ENCODE measurements at regions not wholly inside any gene's neighbourhood (a gene's known extent, or its start where the extent isn't known, plus 50 kb on each side); places are given as distances from the start of the nearest gene placed in this dataset.
"Not testable (repeated sequence)": the region's sequence is repeated elsewhere in the genome, so short reads cannot be mapped to it uniquely, and the experiment has no call there.

GRCh38 chr15:77861997-77862635, 215.4 kb downstream of the TBC1D2B start:
- DNase-seq (ENCODE audit: low read depth), result not testable (repeated sequence)

DNA sequence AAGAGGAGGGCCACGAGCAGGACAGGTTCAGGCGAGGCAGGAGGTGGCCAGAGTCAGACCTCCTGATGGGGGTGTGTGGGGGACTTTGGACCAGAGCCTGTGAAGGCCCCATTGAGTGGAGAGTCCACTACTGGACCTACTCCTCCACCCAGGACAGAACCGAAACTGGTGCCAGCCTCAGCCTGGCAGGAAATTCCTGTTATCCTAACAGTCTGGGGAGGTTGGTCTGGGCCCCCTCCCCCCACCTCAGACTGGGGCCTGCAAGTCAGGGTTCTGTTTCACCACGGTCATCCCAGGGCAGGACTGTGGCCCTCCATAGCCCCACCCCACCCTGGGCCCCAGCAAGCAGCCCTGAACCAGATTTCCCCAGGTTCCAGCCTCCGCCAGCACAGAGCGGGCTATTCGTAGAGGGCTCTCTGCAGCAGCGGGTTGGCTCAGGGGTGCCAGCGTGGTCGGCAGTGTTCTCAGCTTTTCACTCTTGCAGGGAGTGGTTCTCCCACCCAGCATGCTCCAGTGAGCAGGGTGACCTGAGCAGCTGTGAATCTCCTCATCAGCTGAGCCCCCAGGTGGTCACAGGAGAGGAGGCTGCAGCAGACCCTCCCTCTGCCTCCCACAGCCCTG, 217.3 kb downstream of the TBC1D2B start:
- DNase-seq (ENCODE audit: low read depth), result no peak

DNA sequence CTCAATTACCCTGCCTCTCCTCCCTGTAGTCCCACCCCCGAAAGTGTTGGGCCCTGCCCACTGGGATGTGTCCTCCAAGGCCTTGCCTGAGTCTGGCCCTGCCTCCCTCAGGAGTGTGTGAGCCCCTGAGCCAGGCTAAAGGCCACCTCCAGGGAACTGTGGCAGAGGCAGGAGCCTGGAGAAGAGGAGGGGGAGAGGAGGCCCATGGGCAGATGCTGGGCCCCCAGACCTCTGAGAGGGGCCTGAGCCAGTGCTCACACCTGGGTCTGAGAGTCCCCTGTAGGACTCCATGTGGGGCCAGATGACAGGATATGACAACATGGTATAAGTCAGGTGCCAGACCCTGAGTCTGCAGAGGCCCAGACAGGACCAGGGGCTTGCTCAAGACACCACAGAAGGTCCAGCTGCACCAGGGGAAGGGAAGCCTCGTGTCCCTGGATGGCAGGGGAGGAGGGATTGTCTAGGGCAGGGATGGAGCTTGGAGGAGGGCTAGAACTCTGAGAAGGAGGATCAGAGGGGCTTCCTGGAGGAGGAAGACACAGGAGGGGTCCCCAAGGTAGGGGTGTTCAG, 217.9 kb downstream of the TBC1D2B start:
- DNase-seq (ENCODE audit: low read depth), result no peak

GRCh38 chr15:77858792-77859490, 218.6 kb downstream of the TBC1D2B start:
- no peak for DNase-seq (ENCODE audit: low read depth)

DNA sequence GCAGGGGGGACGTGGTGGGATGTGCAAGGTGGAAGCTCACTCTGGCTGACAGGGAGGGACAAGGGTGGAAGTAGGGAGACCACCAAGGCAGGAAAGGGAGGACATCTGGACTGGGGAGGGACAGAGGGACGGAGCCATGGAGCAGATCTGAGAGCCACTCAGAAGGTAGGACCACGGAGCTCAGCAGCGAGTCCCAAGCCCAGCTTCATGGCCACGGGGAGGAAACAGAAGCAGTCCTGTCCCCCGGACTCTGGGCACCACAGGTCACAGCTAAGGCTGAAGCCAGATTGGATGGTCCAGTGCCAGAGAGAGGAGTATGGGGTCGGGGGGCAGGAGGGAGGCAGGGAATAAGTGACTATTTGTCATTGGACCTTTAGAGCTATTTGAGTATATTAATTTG, 220.1 kb downstream of the TBC1D2B start:
- no peak for DNase-seq (ENCODE audit: low read depth)

DNA sequence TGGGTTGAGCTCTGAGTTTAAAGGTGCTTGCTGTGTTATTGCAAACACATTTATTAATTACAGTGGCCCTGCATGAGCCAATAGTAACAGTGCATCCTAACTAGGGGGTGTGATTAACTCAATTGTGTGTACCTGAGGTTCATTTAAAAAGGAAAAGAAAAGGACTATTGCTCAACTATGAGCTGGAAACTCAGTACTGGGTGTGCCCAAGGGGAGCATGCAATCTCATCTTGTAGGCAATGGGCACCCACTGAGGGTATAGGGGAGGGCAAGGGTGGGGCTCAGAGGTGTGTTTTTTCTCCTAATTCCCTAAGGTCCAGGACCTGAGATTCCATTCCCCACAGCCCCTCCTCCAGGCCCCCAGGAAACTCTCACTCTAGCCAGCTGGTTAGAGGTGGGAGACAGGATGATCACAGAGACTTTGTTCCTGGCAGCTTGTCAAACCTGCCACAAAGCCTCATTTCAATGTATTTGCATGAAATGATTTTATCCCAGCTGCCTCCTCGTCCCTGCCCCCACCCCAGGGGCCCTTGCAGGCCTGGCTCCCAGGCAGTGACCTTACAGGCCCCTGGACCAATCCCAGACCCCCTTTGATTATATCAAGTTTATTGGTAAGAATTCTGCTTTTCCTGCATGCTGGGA, 220.7 kb downstream of the TBC1D2B start:
- DNase-seq (ENCODE audit: low read depth), result no peak

DNA sequence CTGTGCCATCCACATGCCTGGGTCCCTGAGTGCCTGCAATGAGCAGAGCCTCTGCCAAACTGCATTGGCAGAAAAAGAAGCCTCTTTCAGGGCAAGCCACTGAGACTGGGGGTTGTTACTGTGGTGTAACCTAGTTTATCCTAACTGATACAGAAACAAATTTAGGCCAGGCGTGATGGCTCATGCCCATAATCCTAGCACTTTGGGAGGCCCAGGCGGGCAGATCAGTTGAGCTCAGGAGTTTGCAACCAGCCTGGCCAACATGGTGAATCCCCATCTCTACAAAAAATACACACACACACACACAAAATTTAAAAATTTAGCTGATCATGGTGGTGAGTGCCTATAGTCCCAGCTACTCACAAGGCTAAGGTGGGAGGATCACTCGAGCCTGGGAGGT, 221.6 kb downstream of the TBC1D2B start:
- DNase-seq (ENCODE audit: low read depth), result no peak

DNA sequence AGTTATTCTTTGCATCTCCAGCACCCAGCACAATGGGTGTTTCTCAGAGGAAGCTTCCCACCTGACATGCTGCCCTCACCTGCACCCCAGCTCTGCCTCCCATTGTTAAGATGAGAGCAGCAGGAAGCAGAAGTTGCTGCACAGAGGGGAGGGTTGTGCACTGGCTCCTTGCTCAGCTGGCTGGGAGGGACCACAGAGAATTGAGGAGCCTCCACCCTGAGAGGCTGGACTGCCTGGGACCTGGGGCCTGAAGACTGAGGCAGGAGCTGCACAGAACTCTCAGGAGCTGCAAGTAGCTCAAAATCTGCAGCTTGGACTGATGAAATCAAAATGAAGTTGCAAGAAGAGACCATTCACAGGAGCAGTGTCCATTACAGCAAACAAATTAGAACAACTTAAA, 222.3 kb upstream of the LINGO1 start:
- no peak for DNase-seq (ENCODE audit: low read depth)

DNA sequence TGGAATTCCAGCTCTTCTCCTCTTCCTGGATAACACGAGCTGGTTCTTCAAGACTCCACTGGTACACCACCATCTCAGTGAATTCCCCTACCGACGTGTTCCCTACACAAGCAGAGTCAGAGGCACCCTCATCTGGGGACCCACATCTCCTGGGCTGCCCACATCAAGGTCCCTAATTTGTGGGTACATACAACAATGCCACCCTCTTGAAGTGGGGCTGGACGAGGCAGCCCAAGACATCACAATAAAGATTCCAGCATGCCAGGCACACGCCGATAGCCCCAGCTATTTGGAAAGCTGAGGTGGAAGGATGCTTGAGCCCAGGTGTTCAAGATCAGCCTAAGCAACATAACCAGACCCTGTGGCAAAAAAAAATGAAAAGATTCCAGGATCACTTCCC, 221.2 kb upstream of the LINGO1 start:
- DNase-seq (ENCODE audit: low read depth), result no peak

- DNase-seq (ENCODE audit: low read depth), result no peak
These were observed 220.3 kb upstream of the LINGO1 start for GRCh38 chr15:77853008-77853328.

DNA sequence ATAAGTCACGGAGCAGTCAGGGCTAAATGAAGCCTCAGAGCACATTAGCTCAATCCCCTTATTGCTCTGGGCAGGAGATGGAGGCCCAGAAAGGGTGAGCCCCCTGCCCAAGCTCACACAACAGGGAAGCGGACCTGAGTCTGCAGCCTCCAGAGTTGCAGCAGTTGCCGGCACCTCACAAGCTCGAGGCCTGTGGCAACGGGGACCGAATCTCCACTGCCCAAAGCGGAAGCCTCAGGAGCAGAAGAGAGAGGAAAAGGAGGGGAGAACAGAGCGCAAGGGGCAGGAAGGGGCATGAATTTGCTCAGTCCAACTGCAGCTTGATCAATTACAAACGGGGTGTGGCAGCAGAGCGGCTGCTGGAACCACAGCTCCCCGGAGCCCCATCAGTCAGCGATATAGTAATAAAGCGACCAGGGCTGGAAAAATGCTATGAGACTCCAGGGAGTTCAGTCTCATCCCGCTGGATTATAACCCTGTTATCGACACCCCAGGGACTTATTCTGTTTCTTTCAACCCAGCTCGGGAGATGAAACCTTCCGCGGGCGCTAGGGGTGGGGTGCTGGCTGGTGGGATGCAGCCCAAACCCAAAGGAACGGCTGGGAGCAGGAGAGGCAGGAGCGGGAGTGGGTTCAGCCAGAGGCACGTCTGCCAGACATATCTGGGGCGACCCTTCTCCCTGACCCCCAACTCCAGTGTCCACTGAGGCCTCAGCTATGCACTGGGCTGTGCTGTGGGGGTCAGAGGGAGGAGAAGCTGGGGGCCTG, 219.7 kb upstream of the LINGO1 start:
- DNase-seq (ENCODE audit: low read depth), result no peak

DNA sequence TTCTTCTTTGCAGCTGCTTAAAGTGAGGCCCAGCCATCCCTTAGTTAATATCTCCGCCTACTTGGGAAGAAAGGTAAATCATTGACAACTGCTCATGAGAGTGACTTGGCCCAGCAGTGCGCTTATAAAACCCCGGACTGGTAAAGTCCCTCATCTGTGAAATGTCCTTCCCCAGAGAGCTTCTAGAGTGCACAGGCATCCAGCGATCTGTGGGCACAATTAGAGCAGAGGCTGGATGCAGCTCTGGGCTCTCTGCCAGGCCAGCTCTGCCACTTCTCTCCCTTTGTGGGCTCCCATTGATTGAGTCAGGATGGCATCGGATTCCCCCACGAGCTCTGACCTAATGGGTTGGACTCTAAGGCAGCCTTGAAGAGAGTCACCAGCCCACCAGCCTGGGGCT, 219.0 kb upstream of the LINGO1 start:
- no peak for DNase-seq (ENCODE audit: low read depth)

DNA sequence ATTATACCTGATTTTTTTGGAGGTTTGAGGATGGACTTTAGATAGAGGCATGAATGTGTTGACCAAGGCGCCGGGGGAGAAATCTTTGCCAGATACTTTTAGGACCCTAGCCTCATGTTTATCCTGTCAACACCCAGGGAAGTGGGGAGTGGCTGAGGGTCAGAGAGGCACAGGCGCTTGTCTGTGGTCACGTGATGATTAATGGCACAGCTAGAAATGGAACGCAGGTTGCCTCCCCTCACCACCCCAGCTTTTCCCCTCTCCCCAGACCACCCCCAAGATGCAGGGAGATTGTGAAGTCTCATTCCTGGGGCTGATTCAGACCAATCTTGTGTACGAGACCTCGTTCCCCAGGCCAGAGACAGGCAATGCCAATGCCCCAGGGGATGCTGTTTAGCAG, 218.4 kb upstream of the LINGO1 start:
- no peak for DNase-seq (ENCODE audit: low read depth)

DNA sequence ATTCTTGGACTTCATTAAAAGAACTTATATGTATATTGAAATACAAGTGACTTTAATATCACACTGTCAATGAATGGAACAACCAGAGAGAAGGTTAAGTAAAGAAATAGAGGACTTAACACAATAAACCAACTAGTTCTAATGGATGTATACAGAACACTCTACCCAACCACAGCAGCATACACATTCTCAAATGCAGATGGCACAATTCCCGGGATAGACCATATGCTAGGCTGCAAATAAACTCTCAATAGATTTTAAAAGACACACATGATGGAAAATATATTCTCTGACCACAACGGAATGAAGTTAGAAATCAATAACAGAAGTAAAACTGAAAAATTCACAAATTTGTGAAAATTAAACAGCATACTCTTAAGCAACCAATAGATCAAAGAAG, 214.3 kb upstream of the LINGO1 start:
- no peak for DNase-seq (ENCODE audit: low read depth)

- DNase-seq (ENCODE audit: low read depth), result peak; percentile 40
These were observed 213.6 kb upstream of the LINGO1 start for GRCh38 chr15:77846360-77846759.

GRCh38 chr15:77844798-77845446, 212.2 kb upstream of the LINGO1 start:
- DNase-seq (ENCODE audit: low read depth), result no peak

GRCh38 chr15:77843546-77843945, 210.8 kb upstream of the LINGO1 start:
- no peak for DNase-seq (ENCODE audit: low read depth)

DNA sequence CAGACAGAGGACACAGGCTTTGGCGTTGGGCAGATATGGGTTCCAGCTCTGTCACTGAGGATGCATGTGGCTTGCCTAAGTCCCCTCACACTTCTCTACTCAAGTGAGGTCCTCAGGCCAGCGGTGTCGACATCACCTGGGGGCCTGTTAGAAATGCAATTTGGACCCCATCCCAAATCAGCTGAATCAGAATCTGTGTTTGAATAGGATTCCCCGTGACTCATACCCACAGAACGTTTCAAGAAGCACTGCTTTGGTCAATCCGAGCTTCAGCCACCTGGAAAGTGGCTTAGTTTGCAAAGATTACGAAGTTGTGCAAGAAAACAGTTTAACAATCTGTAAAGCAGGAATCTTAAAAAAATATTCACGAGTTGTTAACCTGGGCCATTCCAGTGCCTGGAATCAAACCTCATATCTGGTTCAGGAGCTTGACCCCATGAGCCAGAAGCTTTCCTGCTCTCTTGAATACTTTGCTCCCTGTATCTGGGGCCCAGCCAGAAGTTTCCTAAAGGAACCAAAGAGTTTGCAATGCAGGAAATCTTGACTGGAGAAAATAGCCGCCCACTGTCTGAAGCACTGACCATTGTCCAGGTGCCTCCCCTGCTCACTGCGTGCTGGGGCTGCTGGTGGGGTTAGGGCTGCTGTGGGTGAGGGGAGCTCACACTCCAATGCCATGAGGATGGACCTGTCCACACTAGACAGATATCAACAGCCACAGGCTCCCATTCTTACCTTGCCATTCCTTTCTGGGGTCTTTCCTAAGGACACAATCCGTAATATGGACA, 208.5 kb upstream of the LINGO1 start:
- peak; percentile 92 for DNase-seq (ENCODE audit: low read depth)

GRCh38 chr15:77839970-77840905, 207.5 kb upstream of the LINGO1 start:
- no peak for DNase-seq (ENCODE audit: low read depth)

- DNase-seq (ENCODE audit: low read depth), result no peak
These were observed 206.7 kb upstream of the LINGO1 start for GRCh38 chr15:77839456-77839855.

Data from iris pigment epithelial cell (primary cell).